ENCODE measurements at regions not wholly inside any gene's neighbourhood (a gene's known extent, or its start where the extent isn't known, plus 50 kb on each side); places are given as distances from the start of the nearest gene placed in this dataset.

- TF ChIP-seq CTCF (conservative IDR thresholded peaks at IDR 0.05 in 1 of 2, IDR thresholded peaks at IDR 0.05 in 1 of 2; ENCODE audit: extremely low read depth in 1 of 2, insufficient read depth in 1 of 2, low read depth in 1 of 2, low read length in 2 of 2) (no peak), EZH2 (IDR thresholded peaks at IDR 0.05; ENCODE audit: borderline replicate concordance, low read length) (no peak)
These were observed 111.8 kb upstream of the FAM174A start for GRCh38 chr5:100423330-100423729.

Measured in mammary epithelial cell (primary cell).